GM12874 (cell line): ENCODE measurements at regions not wholly inside any gene's neighbourhood (a gene's known extent, or its start where the extent isn't known, plus 50 kb on each side); places are given as distances from the start of the nearest gene placed in this dataset.

Experiments used
- CTCF ChIP-seq: IDR thresholded peaks from 2 replicates; pipeline ENCODE4 v1.5.1; 2011; ENCODE audit warnings: low read depth, mild to moderate bottlenecking, control low read depth, low read length, moderate library complexity; ENCODE audit not compliant: insufficient read depth

DNA sequence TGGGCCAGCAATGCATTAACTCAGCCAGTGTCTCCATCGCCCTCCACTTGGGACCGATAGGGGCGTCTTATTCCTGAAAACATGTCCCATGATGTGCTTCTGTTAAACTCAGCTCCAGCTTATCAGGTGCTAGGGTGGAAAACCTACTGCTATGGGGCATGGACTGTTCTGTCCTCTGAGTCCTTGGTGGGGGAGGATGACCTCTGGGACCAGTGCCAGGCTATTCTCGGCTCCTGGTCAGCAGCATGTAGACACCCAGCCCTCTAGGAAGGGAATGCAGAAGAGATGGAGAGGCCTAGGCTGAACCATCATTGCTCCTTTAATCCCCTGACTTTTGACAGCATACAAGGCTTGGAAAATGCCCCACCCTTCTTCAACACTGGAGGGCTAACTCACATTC, 486.2 kb downstream of the MED13L start:
- no peak for TF ChIP-seq CTCF

DNA sequence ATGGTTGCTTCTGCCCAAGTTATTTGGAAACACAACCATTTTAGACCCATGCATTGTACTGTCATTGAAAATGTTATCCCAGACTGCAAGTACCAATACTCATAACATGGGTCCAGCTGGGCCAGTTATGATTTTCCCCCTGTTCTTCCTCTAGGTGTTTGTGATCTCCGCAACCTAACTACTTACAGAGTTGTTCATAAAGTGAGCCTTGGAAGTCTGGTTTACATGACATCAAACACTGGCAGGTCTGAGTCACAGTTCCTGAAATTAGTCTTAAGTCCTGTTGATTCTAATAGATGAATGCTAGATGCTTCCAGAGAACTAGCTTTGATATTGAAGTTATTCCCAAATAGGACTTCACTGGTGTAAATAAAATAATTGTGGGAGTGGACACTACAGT, 487.0 kb downstream of the MED13L start:
- TF ChIP-seq CTCF, result no peak

- no peak for TF ChIP-seq CTCF
Observed at GRCh38 chr12:115785548-115785947, 491.9 kb downstream of the MED13L start.

GRCh38 chr12:115776399-115776798, 501.1 kb downstream of the MED13L start:
- TF ChIP-seq CTCF, result no peak

DNA sequence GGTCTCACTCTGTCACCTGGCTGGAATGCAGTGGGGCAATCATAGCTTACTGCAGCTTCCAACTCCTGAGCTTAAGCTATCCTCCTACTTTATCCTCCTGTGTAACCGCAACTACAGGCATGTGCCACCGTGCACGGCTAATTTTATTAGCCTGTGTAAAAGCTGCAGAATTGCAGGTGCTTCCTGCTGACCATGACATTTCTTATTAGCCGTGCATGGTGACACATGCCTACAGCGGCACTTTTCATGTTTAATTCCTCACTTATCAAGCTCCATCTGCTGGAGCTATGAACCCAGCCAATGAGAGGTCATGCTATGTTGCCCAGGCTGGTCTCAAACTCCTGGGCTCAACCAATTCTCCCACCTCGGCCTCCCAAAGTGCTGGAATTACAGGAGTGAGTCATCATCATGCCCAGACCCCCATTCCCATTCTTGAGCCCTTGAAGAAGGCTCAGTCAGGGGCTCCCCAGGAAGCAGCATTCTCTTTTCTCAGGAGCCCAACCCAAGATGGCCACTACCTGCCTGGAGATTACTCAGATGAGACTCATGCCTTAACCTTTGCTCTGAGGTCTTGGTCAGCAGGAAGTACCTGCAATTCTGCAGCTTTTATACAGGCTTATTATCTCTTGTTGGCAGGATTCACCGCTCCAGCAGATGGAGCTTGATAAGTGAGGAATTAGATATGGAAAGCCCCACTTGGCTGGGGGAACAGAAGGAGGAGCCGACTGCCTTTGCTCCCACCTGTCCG, 503.2 kb downstream of the MED13L start:
- no peak for TF ChIP-seq CTCF

GRCh38 chr12:115771601-115772000, 505.9 kb downstream of the MED13L start:
- no peak for TF ChIP-seq CTCF

DNA sequence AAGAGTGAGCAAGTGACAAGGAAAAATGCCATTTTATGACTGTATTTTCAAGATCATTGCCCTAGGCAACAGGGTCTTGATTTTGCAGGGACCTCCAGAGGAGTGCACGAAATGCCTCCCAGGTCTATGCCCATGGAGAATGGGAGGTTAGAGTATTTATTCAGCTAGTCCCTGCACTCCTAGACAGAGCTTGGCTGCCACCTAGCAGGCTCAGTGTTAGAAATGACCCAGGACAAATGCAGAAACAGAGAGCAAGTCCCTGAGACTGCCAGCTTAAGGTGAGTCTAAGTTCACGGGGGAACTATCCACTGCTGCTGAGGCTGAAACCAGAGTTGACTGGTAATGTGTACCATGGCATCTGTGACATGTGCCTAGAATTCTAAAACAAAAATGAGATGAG, 506.4 kb downstream of the MED13L start:
- TF ChIP-seq CTCF, result no peak
